CD4-positive, alpha-beta T cell (primary cell): ENCODE measurements at regions not wholly inside any gene's neighbourhood (a gene's known extent, or its start where the extent isn't known, plus 50 kb on each side); places are given as distances from the start of the nearest gene placed in this dataset.

Experiments
- ATAC-seq: fragments of 200-7000 bp; cut with Tn5 transposase; one replicate; pipeline ENCODE4 v1.10.0; 2022; ENCODE audit warnings: mild to moderate bottlenecking; ENCODE audit not compliant: poor library complexity
- CTCF ChIA-PET: fragments of 350-600 bp; sonication (Branson Sonifier 250); formaldehyde crosslinking; loops from one replicate; lab custom pipeline; 2021; ENCODE audit warnings: antibody characterized with exemption, inconsistent platforms; lab: Charles Lee
- POLR2A ChIA-PET: fragments of 350-600 bp; sonication (Branson Sonifier 250); formaldehyde crosslinking; loops from one replicate; lab custom pipeline; 2021; ENCODE audit warnings: antibody characterized with exemption, inconsistent platforms; lab: Charles Lee
- DNase-seq, 14 experiments: peaks; one replicate each; pipeline ENCODE4 v3.0.0-alpha.2; 2013 to 2020; ENCODE audit warnings: mixed read lengths in 2 of 14
- H3K27ac ChIP-seq, 2 donors: one replicate each; pipeline versions ENCODE4 v1.5.1 to v1.7.0; 2013; ENCODE audit warnings: low read length in 2 of 2, low read depth in 1 of 2, mild to moderate bottlenecking in 1 of 2
- H3K27me3 ChIP-seq, 2 experiments: 1 replicate in 1 of 2; 2 replicates in 1 of 2; pipeline versions ENCODE4 v1.6.1 to v1.7.0; 2013; ENCODE audit warnings: low read length in 2 of 2, control low read depth in 1 of 2, mild to moderate bottlenecking in 1 of 2, moderate library complexity in 1 of 2; ENCODE audit not compliant: insufficient read depth in 2 of 2, control insufficient read depth in 1 of 2
- H3K36me3 ChIP-seq: one replicate; pipeline ENCODE4 v1.6.1; 2013; ENCODE audit warnings: low read length, control low read depth; ENCODE audit not compliant: insufficient read depth
- H3K4me1 ChIP-seq: one replicate; pipeline ENCODE4 v1.6.1; 2013; ENCODE audit warnings: low read length, control low read depth; ENCODE audit not compliant: insufficient read depth
- H3K4me3 ChIP-seq: one replicate; pipeline ENCODE4 v1.5.1; 2013; ENCODE audit warnings: mild to moderate bottlenecking, low read length, moderate library complexity
- H3K9me3 ChIP-seq, 2 experiments: 1 replicate in 1 of 2; 2 replicates in 1 of 2; pipeline versions ENCODE4 v1.6.1 to v1.7.0; 2013; ENCODE audit warnings: low read length in 2 of 2, mild to moderate bottlenecking in 2 of 2, control low read depth in 1 of 2, moderate library complexity in 1 of 2; ENCODE audit not compliant: control insufficient read depth in 1 of 2, insufficient read depth in 1 of 2
- H3K27ac Mint-ChIP-seq: one replicate; pipeline ENCODE4 v1.8.0; 2020; ENCODE audit warnings: mixed read lengths
- H3K27me3 Mint-ChIP-seq: one replicate; pipeline ENCODE4 v1.8.0; 2021; ENCODE audit warnings: mixed read lengths
- H3K36me3 Mint-ChIP-seq: one replicate; pipeline ENCODE4 v1.8.0; 2021; ENCODE audit warnings: low read depth, mixed read lengths
- H3K4me1 Mint-ChIP-seq: one replicate; pipeline ENCODE4 v1.8.0; 2021; ENCODE audit warnings: low read depth, mixed read lengths
- H3K4me3 Mint-ChIP-seq: one replicate; pipeline ENCODE4 v1.8.0; 2020; ENCODE audit warnings: mild to moderate bottlenecking, mixed read lengths
- H3K9me3 Mint-ChIP-seq: one replicate; pipeline ENCODE4 v1.8.0; 2020; ENCODE audit warnings: mixed read lengths
- CTCF ChIP-seq: fragments of 200-600 bp; IDR thresholded peaks from one replicate; pipeline ENCODE4 v1.8.0; 2022; ENCODE audit warnings: antibody characterized with exemption, mild to moderate bottlenecking
- intact Hi-C, 2 experiments: fragments of 100-400 bp; cut with DNase I in 1 of 2; cut with micrococcal nuclease in 1 of 2; formaldehyde crosslinking; loops; one replicate each; pipeline versions ENCODE4 v1.15.1 to v1.9.0; 2023 to 2025; cut with DNase I, micrococcal nuclease

GRCh38 chr2:195364015-195364965 is 292.7 kb upstream of the SLC39A10 start:
- no peak overlapping the region for H3K27ac ChIP-seq
- ATAC-seq (no peak), DNase-seq (no peak)
- no peak overlapping the region for H3K27ac Mint-ChIP-seq
- no peaks in the 10 kb centered on the region for H3K27me3 Mint-ChIP-seq
- no peaks in the 10 kb centered on the region for H3K36me3 Mint-ChIP-seq
- H3K9me3 ChIP-seq = no peaks in the 10 kb centered on the region
- H3K4me3 ChIP-seq = no peak overlapping the region
- POLR2A ChIA-PET = no interaction called here
- CTCF ChIA-PET = no interaction called here
- no peaks in the 10 kb centered on the region for H3K4me1 ChIP-seq
- H3K36me3 ChIP-seq = no peaks in the 10 kb centered on the region
- peaks cover 2% of the 10 kb centered on the region for H3K4me1 Mint-ChIP-seq
- no peak for TF ChIP-seq CTCF
- no peaks in the 10 kb centered on the region for H3K27me3 ChIP-seq
- no peak overlapping the region for H3K4me3 Mint-ChIP-seq
- intact Hi-C loops = no loop called here
- no peaks in the 10 kb centered on the region for H3K9me3 Mint-ChIP-seq

DNA sequence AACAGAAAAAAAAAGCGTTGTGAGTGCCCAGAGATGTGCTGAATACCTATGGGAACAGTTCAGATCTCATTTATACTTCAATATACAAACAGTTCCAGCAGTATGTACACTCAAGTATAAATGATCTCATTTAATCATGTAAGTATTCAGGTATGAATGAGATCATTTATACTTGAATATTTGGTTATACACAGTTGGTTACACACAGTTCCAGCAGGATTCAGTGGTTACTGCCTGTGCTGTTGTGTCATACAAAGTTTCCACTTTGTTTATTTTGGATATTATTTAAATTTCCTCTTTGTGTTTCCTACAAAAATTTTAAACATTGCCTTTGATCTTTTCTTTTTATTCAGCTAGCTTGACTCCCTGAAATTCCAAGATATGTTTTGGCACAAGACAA is 293.5 kb upstream of the SLC39A10 start:
- H3K4me3 Mint-ChIP-seq = no peak overlapping the region
- Histone ChIP-seq H3K27me3 (no peaks in the 10 kb centered on the region), H3K4me1 (no peaks in the 10 kb centered on the region), H3K4me3 (no peak overlapping the region), H3K36me3 (no peaks in the 10 kb centered on the region), H3K9me3 (no peaks in the 10 kb centered on the region), H3K27ac (no peak overlapping the region)
- DNase-seq (no peak), ATAC-seq (no peak)
- peaks cover 9% of the 10 kb centered on the region for H3K4me1 Mint-ChIP-seq
- intact Hi-C loops = no loop called here
- H3K27me3 Mint-ChIP-seq = no peaks in the 10 kb centered on the region
- no peak overlapping the region for H3K27ac Mint-ChIP-seq
- TF ChIP-seq CTCF = no peak
- H3K9me3 Mint-ChIP-seq = no peaks in the 10 kb centered on the region
- ChIA-PET CTCF (no interaction called here), POLR2A (interaction anchor here (0.6 kb wide), 1 partner anchor 196 kb away, joined by 3 read pairs; no protein-coding TSS in a partner anchor)
- H3K36me3 Mint-ChIP-seq = no peaks in the 10 kb centered on the region

GRCh38 chr2:195360242-195360641 is 296.8 kb upstream of the SLC39A10 start:
- no peak overlapping the region for H3K27ac ChIP-seq
- POLR2A ChIA-PET = no interaction called here
- no peaks in the 10 kb centered on the region for H3K36me3 Mint-ChIP-seq
- no peak overlapping the region for H3K4me3 ChIP-seq
- H3K4me3 Mint-ChIP-seq = no peak overlapping the region
- no peak for TF ChIP-seq CTCF
- H3K4me1 Mint-ChIP-seq = peaks cover 9% of the 10 kb centered on the region
- no peak overlapping the region for H3K27ac Mint-ChIP-seq
- DNase-seq = no peak
- no peaks in the 10 kb centered on the region for H3K27me3 Mint-ChIP-seq
- intact Hi-C loops = no loop called here
- H3K27me3 ChIP-seq = no peaks in the 10 kb centered on the region
- H3K4me1 ChIP-seq = no peaks in the 10 kb centered on the region
- ATAC-seq = no peak
- H3K9me3 Mint-ChIP-seq = no peaks in the 10 kb centered on the region
- no peaks in the 10 kb centered on the region for H3K9me3 ChIP-seq
- no peaks in the 10 kb centered on the region for H3K36me3 ChIP-seq
- CTCF ChIA-PET = no interaction called here
